Stomach (tissue), 4 donors: ENCODE measurements at regions not wholly inside any gene's neighbourhood (a gene's known extent, or its start where the extent isn't known, plus 50 kb on each side); places are given as distances from the start of the nearest gene placed in this dataset.

ENCODE experiments used
- EP300 ChIP-seq: sonication (generic); formaldehyde crosslinking; IDR thresholded peaks from one replicate; pipeline ENCODE4 v1.6.1; 2017; ENCODE audit warnings: antibody characterized with exemption
- POLR2A ChIP-seq, 4 donors: fragments of 450-650 bp; IDR thresholded peaks; one replicate each; pipeline ENCODE4 v1.6.1; 2016; ENCODE audit warnings: antibody characterized with exemption in 4 of 4, control low read depth in 2 of 4, mild to moderate bottlenecking in 1 of 4, moderate library complexity in 1 of 4
- POLR2AphosphoS5 ChIP-seq, 3 donors: sonication (generic); formaldehyde crosslinking; IDR thresholded peaks; one replicate each; pipeline ENCODE4 v1.6.1; 2016; ENCODE audit warnings: antibody characterized with exemption in 3 of 3
- TF ChIP-seq, protein P1 (sequence below), 7 experiments: fragments of 450-650 bp in 4 of 7; fragments of 200-600 bp in 3 of 7; sonication (generic) in 3 of 7; IDR thresholded peaks; one replicate each; pipeline ENCODE4 v1.5.1; 2016 to 2019; ENCODE audit warnings: antibody characterized with exemption in 7 of 7, control low read depth in 2 of 7, mild to moderate bottlenecking in 1 of 7

DNA sequence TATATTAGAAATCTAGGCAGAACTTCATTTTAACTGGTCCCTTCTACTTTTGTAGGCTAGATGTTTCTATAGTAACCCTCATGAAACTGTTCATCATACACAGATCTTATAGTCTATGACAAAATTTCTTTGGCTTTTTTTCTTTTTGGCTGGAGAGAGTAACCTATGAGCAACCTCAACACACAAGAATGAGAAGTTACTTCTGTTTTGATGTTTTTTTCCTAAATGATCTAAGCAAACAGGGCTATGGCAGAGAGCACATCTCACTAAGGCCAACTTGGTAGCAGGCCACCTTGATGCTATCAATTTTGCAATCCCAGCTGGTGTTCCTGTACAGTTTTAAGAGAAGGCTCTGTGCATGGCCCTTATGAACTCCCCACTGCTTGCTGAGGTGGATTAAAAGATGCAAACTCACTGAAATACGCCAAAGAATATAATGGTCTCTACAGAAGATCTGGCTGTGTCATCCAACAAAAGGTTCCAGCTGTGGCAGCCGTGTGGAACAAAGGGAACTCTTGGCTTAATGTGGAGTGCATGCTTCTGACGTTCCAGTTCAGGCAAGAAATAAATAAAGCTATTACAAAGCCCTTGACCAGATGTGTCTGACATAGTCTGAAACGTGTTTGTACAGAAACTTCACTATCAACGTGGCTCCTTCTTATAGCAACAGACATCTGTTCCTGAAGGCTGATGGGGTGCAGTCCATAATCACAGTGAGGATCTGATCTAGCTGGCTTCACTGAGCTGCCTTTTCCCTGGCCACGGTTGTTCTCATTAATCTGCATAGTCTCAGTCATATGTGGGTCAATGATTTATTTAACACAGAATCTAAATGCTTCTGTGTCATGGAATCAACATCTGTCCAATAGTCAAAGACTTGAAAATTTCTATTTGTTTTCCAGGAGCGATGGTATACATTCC lies 481.1 kb downstream of the BMP2 start:
- TF ChIP-seq, protein P1, sequence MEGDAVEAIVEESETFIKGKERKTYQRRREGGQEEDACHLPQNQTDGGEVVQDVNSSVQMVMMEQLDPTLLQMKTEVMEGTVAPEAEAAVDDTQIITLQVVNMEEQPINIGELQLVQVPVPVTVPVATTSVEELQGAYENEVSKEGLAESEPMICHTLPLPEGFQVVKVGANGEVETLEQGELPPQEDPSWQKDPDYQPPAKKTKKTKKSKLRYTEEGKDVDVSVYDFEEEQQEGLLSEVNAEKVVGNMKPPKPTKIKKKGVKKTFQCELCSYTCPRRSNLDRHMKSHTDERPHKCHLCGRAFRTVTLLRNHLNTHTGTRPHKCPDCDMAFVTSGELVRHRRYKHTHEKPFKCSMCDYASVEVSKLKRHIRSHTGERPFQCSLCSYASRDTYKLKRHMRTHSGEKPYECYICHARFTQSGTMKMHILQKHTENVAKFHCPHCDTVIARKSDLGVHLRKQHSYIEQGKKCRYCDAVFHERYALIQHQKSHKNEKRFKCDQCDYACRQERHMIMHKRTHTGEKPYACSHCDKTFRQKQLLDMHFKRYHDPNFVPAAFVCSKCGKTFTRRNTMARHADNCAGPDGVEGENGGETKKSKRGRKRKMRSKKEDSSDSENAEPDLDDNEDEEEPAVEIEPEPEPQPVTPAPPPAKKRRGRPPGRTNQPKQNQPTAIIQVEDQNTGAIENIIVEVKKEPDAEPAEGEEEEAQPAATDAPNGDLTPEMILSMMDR (IDR thresholded peaks at IDR 0.05), result no peak
- TF ChIP-seq EP300 (no peak), POLR2AphosphoS5 (IDR thresholded peaks at IDR 0.05) (no peak), POLR2A (IDR thresholded peaks at IDR 0.05) (no peak)
